H1 (cell line): ENCODE measurements at regions not wholly inside any gene's neighbourhood (a gene's known extent, or its start where the extent isn't known, plus 50 kb on each side); places are given as distances from the start of the nearest gene placed in this dataset.

Experiments used
- CTCF ChIA-PET: fragments of 300-600 bp; sonication (Branson Sonifier 250); formaldehyde crosslinking; loops from one replicate; lab custom pipeline; 2021; ENCODE audit not compliant: partially characterized antibody; lab: Charles Lee
- POLR2A ChIA-PET: fragments of 300-600 bp; sonication (Branson Sonifier 250); formaldehyde crosslinking; loops from one replicate; lab custom pipeline; 2021; ENCODE audit warnings: inconsistent platforms; ENCODE audit not compliant: partially characterized antibody; lab: Charles Lee
- DNase-seq, 2 experiments: peaks; one replicate each; pipeline versions ENCODE4 v3.0.0 to v3.0.0-alpha.2; 2010 to 2022; ENCODE audit warnings: low spot score in 2 of 2, low read depth in 1 of 2, mixed read lengths in 1 of 2
- FAIRE-seq: peaks from 2 replicates; lab custom pipeline; 2011; peaks lifted over from hg19 to GRCh38; lab: Jason Lieb, UNC
- H2AFZ ChIP-seq: 2 replicates; pipeline ENCODE4 v1.8.1; 2012; ENCODE audit warnings: low read length, inconsistent platforms
- H2AK5ac ChIP-seq: 2 replicates; pipeline ENCODE4 v1.6.1; 2013; ENCODE audit warnings: low read depth, low read length
- H2BK120ac ChIP-seq: replicated peaks from 2 replicates; pipeline ENCODE3; 2013; ENCODE audit warnings: low read depth, low read length, inconsistent platforms
- H2BK12ac ChIP-seq: 2 replicates; pipeline ENCODE4 v1.6.1; 2013; ENCODE audit warnings: low read depth, low read length
- H2BK15ac ChIP-seq: 2 replicates; pipeline ENCODE4 v1.6.1; 2013; ENCODE audit warnings: low read length
- H2BK20ac ChIP-seq: 2 replicates; pipeline ENCODE4 v1.6.1; 2013; ENCODE audit warnings: low read length
- H2BK5ac ChIP-seq: 2 replicates; pipeline ENCODE4 v1.6.1; 2013; ENCODE audit warnings: low read depth, low read length
- H3K14ac ChIP-seq: 2 replicates; pipeline ENCODE4 v1.6.1; 2013; ENCODE audit warnings: inconsistent platforms; ENCODE audit not compliant: insufficient read length
- H3K18ac ChIP-seq: 2 replicates; pipeline ENCODE4 v1.6.1; 2013; ENCODE audit warnings: low read length; ENCODE audit errors: extremely low read depth
- H3K23ac ChIP-seq: 2 replicates; pipeline ENCODE4 v1.6.1; 2013; ENCODE audit warnings: inconsistent platforms; ENCODE audit not compliant: insufficient read length
- H3K23me2 ChIP-seq: 2 replicates; pipeline ENCODE4 v1.6.1; 2013; ENCODE audit warnings: low read depth, low read length
- H3K27ac ChIP-seq: 2 replicates; pipeline ENCODE4 v1.6.1; 2011; ENCODE audit warnings: low read depth, low read length, inconsistent platforms
- H3K27me3 ChIP-seq, 4 experiments: replicated peaks in 1 of 4; 1 replicate in 1 of 4; 2 replicates in 3 of 4; pipeline versions ENCODE4 v1.6.1 to v1.8.1; 2011 to 2013; ENCODE audit warnings: low read length in 3 of 4, mild to moderate bottlenecking in 3 of 4, inconsistent platforms in 2 of 4, mixed read lengths in 2 of 4, moderate library complexity in 1 of 4; ENCODE audit not compliant: control insufficient read depth in 3 of 4, insufficient read depth in 3 of 4; ENCODE audit errors: extremely low read depth in 1 of 4
- H3K36me3 ChIP-seq, 4 experiments: 2 replicates each; pipeline versions ENCODE4 v1.6.1 to v1.8.1; 2011 to 2013; ENCODE audit warnings: mild to moderate bottlenecking in 4 of 4, low read length in 3 of 4, moderate library complexity in 2 of 4, control low read depth in 1 of 4, inconsistent platforms in 1 of 4; ENCODE audit not compliant: insufficient read depth in 4 of 4, control insufficient read depth in 2 of 4
- H3K4ac ChIP-seq: replicated peaks from 2 replicates; pipeline ENCODE3; 2013; ENCODE audit warnings: low read length, low read depth, mixed read lengths, inconsistent platforms; ENCODE audit not compliant: insufficient read length
- H3K4me1 ChIP-seq, 4 experiments: replicated peaks in 1 of 4; 1 replicate in 1 of 4; 2 replicates in 3 of 4; pipeline versions ENCODE4 v1.6.1 to v1.8.1; 2011 to 2013; ENCODE audit warnings: low read length in 3 of 4, inconsistent platforms in 2 of 4, mixed read lengths in 1 of 4; ENCODE audit not compliant: insufficient read depth in 4 of 4, control insufficient read depth in 3 of 4
- H3K4me2 ChIP-seq, 2 experiments: 2 replicates each; pipeline versions ENCODE4 v1.6.1 to v1.8.1; 2011 to 2013; ENCODE audit warnings: low read depth in 2 of 2, low read length in 2 of 2, control low read depth in 1 of 2, inconsistent platforms in 1 of 2, mild to moderate bottlenecking in 1 of 2; ENCODE audit not compliant: insufficient read depth in 1 of 2
- H3K4me3 ChIP-seq, 4 experiments: fragments of 200-600, 300-600 bp in 1 of 4; sonication (generic), shearing (Covaris generic), sonication (Bioruptor Twin) in 1 of 4; 2 replicates each; pipeline versions ENCODE4 v1.5.1 to v1.8.1; 2011 to 2016; ENCODE audit warnings: low read length in 4 of 4, low read depth in 3 of 4, control low read depth in 2 of 4, inconsistent platforms in 2 of 4, mild to moderate bottlenecking in 2 of 4, mixed read lengths in 1 of 4, moderate library complexity in 1 of 4; ENCODE audit not compliant: insufficient read depth in 2 of 4; ENCODE audit errors: extremely low read depth in 1 of 4
- H3K56ac ChIP-seq: replicated peaks from 2 replicates; pipeline ENCODE3; 2013; ENCODE audit warnings: low read depth, mild to moderate bottlenecking, mixed read lengths, low read length, inconsistent platforms; ENCODE audit not compliant: insufficient read length
- H3K79me1 ChIP-seq: 2 replicates; pipeline ENCODE4 v1.6.1; 2013; ENCODE audit warnings: low read depth, low read length, control low read depth
- H3K79me2 ChIP-seq, 2 experiments: 2 replicates each; pipeline versions ENCODE4 v1.6.1 to v1.8.1; 2012 to 2013; ENCODE audit warnings: low read length in 2 of 2, mild to moderate bottlenecking in 2 of 2, inconsistent platforms in 1 of 2; ENCODE audit not compliant: insufficient read depth in 2 of 2, control insufficient read depth in 1 of 2
- H3K9ac ChIP-seq, 4 experiments: replicated peaks in 1 of 4; 1 replicate in 1 of 4; 2 replicates in 3 of 4; pipeline versions ENCODE4 v1.6.1 to v1.8.1; 2011 to 2013; ENCODE audit warnings: low read depth in 3 of 4, low read length in 3 of 4, control low read depth in 2 of 4, mild to moderate bottlenecking in 2 of 4, moderate library complexity in 2 of 4, inconsistent platforms in 1 of 4; ENCODE audit errors: extremely low read depth in 1 of 4
- H3K9me3 ChIP-seq, 2 experiments: 2 replicates each; pipeline versions ENCODE4 v1.6.1 to v1.8.1; 2012 to 2013; ENCODE audit warnings: mild to moderate bottlenecking in 2 of 2, moderate library complexity in 2 of 2, control low read depth in 1 of 2, inconsistent platforms in 1 of 2, low read depth in 1 of 2, low read length in 1 of 2, mixed read lengths in 1 of 2; ENCODE audit not compliant: insufficient read depth in 2 of 2
- H4K20me1 ChIP-seq, 2 experiments: replicated peaks in 1 of 2; 2 replicates each; pipeline versions ENCODE3 to v1.8.1; 2011 to 2013; ENCODE audit warnings: inconsistent platforms in 2 of 2, low read length in 2 of 2, mild to moderate bottlenecking in 1 of 2; ENCODE audit not compliant: insufficient read depth in 2 of 2, control insufficient read depth in 1 of 2
- H4K5ac ChIP-seq: 2 replicates; pipeline ENCODE4 v1.6.1; 2013; ENCODE audit warnings: low read length, low read depth, mixed read lengths, inconsistent platforms; ENCODE audit not compliant: insufficient read length
- H4K8ac ChIP-seq: 2 replicates; pipeline ENCODE4 v1.8.0; 2013; ENCODE audit warnings: mild to moderate bottlenecking, moderate library complexity, low read length, inconsistent platforms; ENCODE audit not compliant: insufficient read depth; ENCODE audit errors: extremely low read depth
- H4K91ac ChIP-seq: replicated peaks from 2 replicates; pipeline ENCODE3; 2013; ENCODE audit warnings: low read length, mixed read lengths, inconsistent platforms; ENCODE audit not compliant: insufficient read length
- ASH2L ChIP-seq: fragments of 200-600, 300-600 bp; sonication (generic); IDR thresholded peaks from one replicate; pipeline ENCODE4 v1.7.1; 2017; ENCODE audit warnings: low read length
- CBX8 ChIP-seq: fragments of 300-800, 300-1000 bp; sonication (generic); IDR thresholded peaks from 2 replicates; pipeline ENCODE4 v1.7.1; 2016; ENCODE audit warnings: low read depth, low read length, borderline replicate concordance
- CTBP2 ChIP-seq: IDR thresholded peaks from 2 replicates; pipeline ENCODE4 v1.7.0; 2011; ENCODE audit warnings: borderline replicate concordance, mild to moderate bottlenecking, moderate library complexity, mixed read lengths, low read length; ENCODE audit not compliant: insufficient read depth, insufficient read length
- GTF2F1 ChIP-seq: IDR thresholded peaks from 2 replicates; pipeline ENCODE4 v1.6.1; 2012; ENCODE audit warnings: low read depth, low read length, improper control_type of control experiment, borderline replicate concordance
- JUN ChIP-seq: IDR thresholded peaks from 2 replicates; pipeline ENCODE4 v1.6.1; 2011; ENCODE audit warnings: low read depth, mild to moderate bottlenecking, improper control_type of control experiment, low read length
- RAD21 ChIP-seq, 2 experiments: IDR thresholded peaks in 1 of 2; conservative IDR thresholded peaks in 1 of 2; 2 replicates each; pipeline ENCODE4 v1.6.1; 2011; ENCODE audit warnings: low read depth in 2 of 2, low read length in 2 of 2, improper control_type of control experiment in 1 of 2, inconsistent platforms in 1 of 2, mild to moderate bottlenecking in 1 of 2, moderate library complexity in 1 of 2
- SUZ12 ChIP-seq: fragments of 200-600 bp; sonication (generic); IDR thresholded peaks from 2 replicates; pipeline ENCODE4 v1.6.1; 2012; ENCODE audit warnings: mild to moderate bottlenecking, inconsistent platforms, low read length, moderate library complexity, mixed read lengths
- TAF7 ChIP-seq: optimal IDR thresholded peaks from 2 replicates; pipeline ENCODE3; 2011; ENCODE audit warnings: low read depth, mild to moderate bottlenecking, inconsistent platforms, low read length, moderate library complexity, borderline replicate concordance
- WGBS, 2 experiments: shearing (Covaris generic) in 1 of 2; methylation state at CpG; one replicate each; pipeline versions ENCODE4 v1.1.6 to v1.1.7; 2013 to 2015; ENCODE audit warnings: low lambda C conversion rate in 2 of 2, mixed read lengths in 2 of 2, inconsistent platforms in 1 of 2, low coverage in 1 of 2, missing lambda C conversion rate in 1 of 2; ENCODE audit not compliant: insufficient replicate concordance in 2 of 2, insufficient coverage in 1 of 2, insufficient read length in 1 of 2; ENCODE audit errors: extremely low coverage in 1 of 2, missing lambda C conversion rate in 1 of 2; 5-methylcytosine and 5-hydroxymethylcytosine counted together
- TF ChIP-seq, protein P1 (sequence below), 3 experiments: IDR thresholded peaks; 1 replicate in 2 of 3; 2 replicates in 1 of 3; pipeline versions ENCODE4 v1.5.1 to v1.6.1; 2011; ENCODE audit warnings: low read length in 3 of 3, mild to moderate bottlenecking in 3 of 3, inconsistent platforms in 2 of 3, low read depth in 1 of 3, moderate library complexity in 1 of 3; ENCODE audit not compliant: insufficient read depth in 1 of 3; ENCODE audit errors: control extremely low read depth in 1 of 3
- TF ChIP-seq, protein P2 (sequence below): IDR thresholded peaks from 2 replicates; pipeline ENCODE4 v1.6.1; 2011; ENCODE audit warnings: low read depth, mild to moderate bottlenecking, low read length; ENCODE audit not compliant: insufficient read depth

DNA sequence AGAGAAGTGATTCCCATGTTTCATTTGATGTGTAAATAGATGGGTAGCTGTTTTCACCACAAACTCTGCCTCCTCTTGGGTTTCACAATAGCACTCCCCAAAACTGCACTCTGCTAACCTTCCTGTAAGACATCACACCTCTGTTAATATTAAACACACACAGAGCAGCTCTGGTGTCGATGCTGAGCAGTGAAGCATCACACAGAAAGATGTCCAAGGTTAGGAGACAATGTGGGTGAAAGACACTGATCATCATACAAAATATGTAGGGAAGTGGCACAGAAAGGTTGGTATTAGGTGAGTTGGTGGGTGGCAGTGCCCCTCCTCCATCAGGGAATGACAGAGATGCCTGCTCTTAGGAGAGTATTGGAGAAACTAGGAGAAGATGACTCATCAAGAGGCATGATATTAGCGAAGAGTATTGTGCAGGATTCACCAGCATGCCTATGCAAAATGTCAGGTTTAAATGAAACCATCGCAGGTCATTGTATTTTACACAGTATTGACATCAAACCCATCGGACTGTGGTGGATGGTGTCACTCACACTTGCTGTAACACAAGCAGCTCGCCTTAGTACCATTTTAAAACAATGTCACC is 199.7 kb downstream of the TBXT start:
- no peaks in the 10 kb centered on the region for H3K79me2 ChIP-seq
- no peak overlapping the region for H2BK5ac ChIP-seq
- no peak overlapping the region for H2BK120ac ChIP-seq
- H4K91ac ChIP-seq = no peak overlapping the region
- H3K56ac ChIP-seq = no peak overlapping the region
- H2BK20ac ChIP-seq = no peak overlapping the region
- no peaks in the 10 kb centered on the region for H3K36me3 ChIP-seq
- no peak for FAIRE-seq
- H3K23me2 ChIP-seq = peaks cover 3% of the 10 kb centered on the region; the same call in 1 of the 2 replicates
- no peak overlapping the region for H2BK15ac ChIP-seq
- no peak overlapping the region for H2AFZ ChIP-seq
- H2AK5ac ChIP-seq = no peak overlapping the region
- no peaks in the 10 kb centered on the region for H3K9me3 ChIP-seq
- H4K8ac ChIP-seq = no peak overlapping the region
- no peak overlapping the region for H3K14ac ChIP-seq
- no peaks in the 10 kb centered on the region for H4K20me1 ChIP-seq
- H3K27me3 ChIP-seq = no peaks in the 10 kb centered on the region
- no peak overlapping the region for H3K18ac ChIP-seq
- H3K4me3 ChIP-seq = no peak overlapping the region
- no peak for DNase-seq
- H3K4me1 ChIP-seq = no peaks in the 10 kb centered on the region
- H3K23ac ChIP-seq = no peak overlapping the region
- H4K5ac ChIP-seq = no peak overlapping the region
- no peak overlapping the region for H2BK12ac ChIP-seq
- H3K4me2 ChIP-seq = no peak overlapping the region
- no peak overlapping the region for H3K4ac ChIP-seq
- 93% methylated on average over 5 of the region's 5 CpGs; no CpG with 5 or more reads in 1 of the 2 experiments for WGBS, 2 experiments
- H3K27ac ChIP-seq = no peak overlapping the region
- CTCF ChIA-PET = interaction anchor here (0.8 to 0.9 kb wide), 2 partner anchors 78 to 168 kb away, joined by 3 read pairs; no protein-coding TSS in a partner anchor
- H3K79me1 ChIP-seq = no peaks in the 10 kb centered on the region
- POLR2A ChIA-PET = no interaction called here
- no peak overlapping the region for H3K9ac ChIP-seq
- TF ChIP-seq TAF7 (no peak), SUZ12 (no peak), GTF2F1 (no peak), CBX8 (no peak), CTBP2 (no peak), JUN (no peak), RAD21 (IDR thresholded peaks at IDR 0.05 in 1 of 2, conservative IDR thresholded peaks at IDR 0.05 in 1 of 2; ENCODE audit: low read depth in 2 of 2, low read length in 2 of 2) (no peak), ASH2L (no peak)
- TF ChIP-seq, protein P1, sequence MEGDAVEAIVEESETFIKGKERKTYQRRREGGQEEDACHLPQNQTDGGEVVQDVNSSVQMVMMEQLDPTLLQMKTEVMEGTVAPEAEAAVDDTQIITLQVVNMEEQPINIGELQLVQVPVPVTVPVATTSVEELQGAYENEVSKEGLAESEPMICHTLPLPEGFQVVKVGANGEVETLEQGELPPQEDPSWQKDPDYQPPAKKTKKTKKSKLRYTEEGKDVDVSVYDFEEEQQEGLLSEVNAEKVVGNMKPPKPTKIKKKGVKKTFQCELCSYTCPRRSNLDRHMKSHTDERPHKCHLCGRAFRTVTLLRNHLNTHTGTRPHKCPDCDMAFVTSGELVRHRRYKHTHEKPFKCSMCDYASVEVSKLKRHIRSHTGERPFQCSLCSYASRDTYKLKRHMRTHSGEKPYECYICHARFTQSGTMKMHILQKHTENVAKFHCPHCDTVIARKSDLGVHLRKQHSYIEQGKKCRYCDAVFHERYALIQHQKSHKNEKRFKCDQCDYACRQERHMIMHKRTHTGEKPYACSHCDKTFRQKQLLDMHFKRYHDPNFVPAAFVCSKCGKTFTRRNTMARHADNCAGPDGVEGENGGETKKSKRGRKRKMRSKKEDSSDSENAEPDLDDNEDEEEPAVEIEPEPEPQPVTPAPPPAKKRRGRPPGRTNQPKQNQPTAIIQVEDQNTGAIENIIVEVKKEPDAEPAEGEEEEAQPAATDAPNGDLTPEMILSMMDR (IDR thresholded peaks at IDR 0.05; ENCODE audit: control extremely low read depth in 1 of 3, insufficient read depth in 1 of 3, low read depth in 1 of 3, low read length in 3 of 3) = no peak
- TF ChIP-seq, protein P2, sequence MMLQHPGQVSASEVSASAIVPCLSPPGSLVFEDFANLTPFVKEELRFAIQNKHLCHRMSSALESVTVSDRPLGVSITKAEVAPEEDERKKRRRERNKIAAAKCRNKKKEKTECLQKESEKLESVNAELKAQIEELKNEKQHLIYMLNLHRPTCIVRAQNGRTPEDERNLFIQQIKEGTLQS = no peak
